MM.1S (cell line): ENCODE measurements at regions not wholly inside any gene's neighbourhood (a gene's known extent, or its start where the extent isn't known, plus 50 kb on each side); places are given as distances from the start of the nearest gene placed in this dataset.

Experiments
- DNase-seq: peaks from one replicate; pipeline ENCODE4 v3.0.0-alpha.2; 2015
- H2AFZ ChIP-seq: fragments of 300-600 bp; sonication (generic); 2 replicates; pipeline ENCODE4 v1.6.0; 2016; ENCODE audit warnings: antibody characterized with exemption, low read length
- H3F3A ChIP-seq: fragments of 300-600 bp; sonication (generic); 2 replicates; pipeline ENCODE4 v1.6.1; 2016; ENCODE audit warnings: mild to moderate bottlenecking, antibody characterized with exemption, low read length, moderate library complexity, mixed read lengths; ENCODE audit not compliant: insufficient read depth
- H3K27ac ChIP-seq: fragments of 300-600 bp; sonication (generic); 2 replicates; pipeline ENCODE4 v1.5.1; 2016; ENCODE audit warnings: mild to moderate bottlenecking, low read length
- H3K27me3 ChIP-seq: fragments of 300-600 bp; sonication (generic); replicated peaks from 2 replicates; pipeline ENCODE4 v1.6.0; 2016; ENCODE audit warnings: low read length; ENCODE audit not compliant: insufficient read depth
- H3K36me3 ChIP-seq: fragments of 300-600 bp; sonication (generic); replicated peaks from 2 replicates; pipeline ENCODE4 v1.6.1; 2016; ENCODE audit warnings: mild to moderate bottlenecking, low read length, mixed read lengths; ENCODE audit not compliant: insufficient read depth
- H3K4me1 ChIP-seq: fragments of 300-600 bp; sonication (generic); 2 replicates; pipeline ENCODE4 v1.6.1; 2016; ENCODE audit warnings: low read length, mixed read lengths
- H3K4me2 ChIP-seq: fragments of 300-600 bp; sonication (generic); 2 replicates; pipeline ENCODE4 v1.6.0; 2016; ENCODE audit warnings: low read depth, low read length
- H3K4me3 ChIP-seq: fragments of 300-600 bp; sonication (generic); 2 replicates; pipeline ENCODE4 v1.5.1; 2016; ENCODE audit warnings: low read length, mixed read lengths
- H3K79me2 ChIP-seq: fragments of 300-600 bp; sonication (generic); 2 replicates; pipeline ENCODE4 v1.6.1; 2016; ENCODE audit warnings: mixed run types, low read length, mixed read lengths
- H3K9ac ChIP-seq: fragments of 300-600 bp; sonication (generic); 2 replicates; pipeline ENCODE4 v1.6.1; 2016; ENCODE audit warnings: low read length, mixed read lengths
- H3K9me2 ChIP-seq: fragments of 300-600 bp; sonication (generic); replicated peaks from 2 replicates; pipeline ENCODE4 v1.6.1; 2016; ENCODE audit warnings: mild to moderate bottlenecking, low read length, mixed read lengths; ENCODE audit not compliant: insufficient read depth
- H3K9me3 ChIP-seq: fragments of 300-600 bp; sonication (generic); replicated peaks from 2 replicates; pipeline ENCODE4 v1.6.1; 2016; ENCODE audit warnings: mild to moderate bottlenecking, low read length, mixed read lengths; ENCODE audit not compliant: insufficient read depth
- H4K20me1 ChIP-seq: fragments of 300-600 bp; sonication (generic); 2 replicates; pipeline ENCODE4 v1.6.1; 2016; ENCODE audit warnings: mild to moderate bottlenecking, low read length, moderate library complexity, mixed read lengths; ENCODE audit not compliant: insufficient read depth
- CTCF ChIP-seq: fragments of 300-600 bp; sonication (generic); IDR thresholded peaks from 2 replicates; pipeline ENCODE4 v1.5.1; 2016; ENCODE audit warnings: antibody characterized with exemption, low read length, mixed read lengths
- EZH2 ChIP-seq: fragments of 300-600 bp; sonication (generic); optimal IDR thresholded peaks from 2 replicates; pipeline ENCODE3; 2017; ENCODE audit warnings: low read depth, mild to moderate bottlenecking, antibody characterized with exemption, low read length, mixed read lengths
- EZH2phosphoT487 ChIP-seq: fragments of 300-600 bp; sonication (generic); IDR thresholded peaks from 2 replicates; pipeline ENCODE4 v1.6.1; 2018; ENCODE audit warnings: antibody characterized with exemption, low read length

GRCh38 chr19:28387507-28387906, 825.4 kb downstream of the UQCRFS1 start:
- no peak for TF ChIP-seq EZH2
- TF ChIP-seq CTCF: no peak
- no peak for TF ChIP-seq EZH2phosphoT487
- H3K27ac ChIP-seq: no peak overlapping the region
- H3K4me2 ChIP-seq: no peak overlapping the region
- H3K36me3 ChIP-seq: no peaks in the 10 kb centered on the region
- no peaks in the 10 kb centered on the region for H3K9me3 ChIP-seq
- peaks cover 17% of the 10 kb centered on the region for H3K4me1 ChIP-seq
- H3K27me3 ChIP-seq: no peaks in the 10 kb centered on the region
- H3K9me2 ChIP-seq: no peaks in the 10 kb centered on the region
- no peak overlapping the region for H3K9ac ChIP-seq
- no peak overlapping the region for H2AFZ ChIP-seq
- no peak overlapping the region for H3K4me3 ChIP-seq
- no peaks in the 10 kb centered on the region for H4K20me1 ChIP-seq
- DNase-seq: no peak
- peaks cover 5% of the 10 kb centered on the region; the same call in 1 of the 2 replicates for H3F3A ChIP-seq
- H3K79me2 ChIP-seq: no peaks in the 10 kb centered on the region

DNA sequence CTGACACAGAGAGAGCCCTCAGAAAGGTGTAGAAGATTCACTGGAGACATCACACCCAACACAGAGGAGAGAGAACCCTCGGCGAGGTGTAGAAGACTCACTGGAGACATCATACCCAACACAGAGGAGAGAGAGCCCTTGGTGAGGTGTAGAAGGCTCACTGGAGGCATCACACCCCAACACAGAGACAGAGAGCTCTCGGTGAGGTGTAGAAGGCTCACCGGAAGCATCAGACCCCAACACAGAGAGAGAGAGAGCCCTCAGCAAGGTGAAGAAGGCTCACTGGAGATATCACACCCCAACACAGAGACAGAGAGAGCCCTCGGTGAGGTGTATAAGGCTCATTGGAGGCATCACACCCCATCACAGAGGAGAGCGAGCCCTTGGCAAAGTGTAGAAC, 826.5 kb downstream of the UQCRFS1 start:
- Histone ChIP-seq H3K4me2 (no peak overlapping the region), H3K9ac (no peak overlapping the region), H3K9me3 (no peaks in the 10 kb centered on the region), H4K20me1 (no peaks in the 10 kb centered on the region), H3K79me2 (no peaks in the 10 kb centered on the region), H3K4me1 (peaks cover 17% of the 10 kb centered on the region), H3K27me3 (no peaks in the 10 kb centered on the region), H3K36me3 (no peaks in the 10 kb centered on the region), H3K4me3 (no peak overlapping the region), H3K9me2 (no peaks in the 10 kb centered on the region), H2AFZ (no peak overlapping the region), H3F3A (peaks cover 5% of the 10 kb centered on the region; the same call in 1 of the 2 replicates), H3K27ac (no peak overlapping the region)
- no peak for TF ChIP-seq EZH2
- no peak for TF ChIP-seq EZH2phosphoT487
- TF ChIP-seq CTCF: no peak
- DNase-seq: no peak

- no peaks in the 10 kb centered on the region for H3K36me3 ChIP-seq
- H4K20me1 ChIP-seq: no peaks in the 10 kb centered on the region
- peaks cover 17% of the 10 kb centered on the region for H3K4me1 ChIP-seq
- H3F3A ChIP-seq: peaks cover 5% of the 10 kb centered on the region; the same call in 1 of the 2 replicates
- H3K27ac ChIP-seq: no peak overlapping the region
- no peaks in the 10 kb centered on the region for H3K9me3 ChIP-seq
- H3K27me3 ChIP-seq: no peaks in the 10 kb centered on the region
- H3K4me2 ChIP-seq: no peak overlapping the region
- no peak overlapping the region for H3K4me3 ChIP-seq
- no peak for TF ChIP-seq EZH2phosphoT487
- TF ChIP-seq CTCF: no peak
- TF ChIP-seq EZH2: no peak
- no peaks in the 10 kb centered on the region for H3K9me2 ChIP-seq
- no peak overlapping the region for H2AFZ ChIP-seq
- H3K9ac ChIP-seq: no peak overlapping the region
- DNase-seq: no peak
- no peaks in the 10 kb centered on the region for H3K79me2 ChIP-seq
Measured at GRCh38 chr19:28386066-28386465, 826.9 kb downstream of the UQCRFS1 start.
